Stimulated activated CD8-positive, alpha-beta memory T cell treated with anti-CD3 and anti-CD28 coated beads, Interleukin-15, amount 100 ng/mL, for 48 hours (primary cell): ENCODE measurements at regions not wholly inside any gene's neighbourhood (a gene's known extent, or its start where the extent isn't known, plus 50 kb on each side); places are given as distances from the start of the nearest gene placed in this dataset.

Experiments used
- DNase-seq, 2 donors: peaks; one replicate each; pipeline ENCODE4 v3.0.0-alpha.2; 2020; ENCODE audit warnings: low read depth in 2 of 2

GRCh38 chr11:19336331-19336730, 95.6 kb upstream of the E2F8 start:
- DNase-seq, result no peak

- DNase-seq, result no peak
Measured at GRCh38 chr11:19332476-19332875, 91.7 kb upstream of the E2F8 start.

- DNase-seq, result no peak
Measured at GRCh38 chr11:19330416-19330815, 89.7 kb upstream of the E2F8 start.

- DNase-seq, result no peak
Measured at GRCh38 chr11:19329970-19330369, 89.2 kb upstream of the E2F8 start.

- DNase-seq, result no peak
Measured at GRCh38 chr11:19328586-19329311, 88.0 kb upstream of the E2F8 start.

GRCh38 chr11:19327280-19327679, 86.5 kb upstream of the E2F8 start:
- no peak for DNase-seq

- no peak for DNase-seq
Measured at GRCh38 chr11:19326499-19326898, 85.8 kb upstream of the E2F8 start.

GRCh38 chr11:19323502-19323901, 82.8 kb upstream of the E2F8 start:
- no peak for DNase-seq

GRCh38 chr11:19321351-19321750, 80.6 kb upstream of the E2F8 start:
- DNase-seq, result no peak

GRCh38 chr11:19320827-19321226, 80.1 kb upstream of the E2F8 start:
- DNase-seq, result no peak

GRCh38 chr11:19316434-19316833, 75.7 kb upstream of the E2F8 start:
- DNase-seq, result no peak

GRCh38 chr11:19315511-19315910, 74.8 kb upstream of the E2F8 start:
- DNase-seq, result no peak

GRCh38 chr11:19313140-19313539, 72.4 kb upstream of the E2F8 start:
- DNase-seq, result no peak

- DNase-seq, result peak; percentile 10 to 18
Measured at GRCh38 chr11:19311308-19312030, 70.7 kb upstream of the E2F8 start.

- no peak for DNase-seq
Measured at GRCh38 chr11:19307498-19307897, 66.8 kb upstream of the E2F8 start.

- no peak for DNase-seq
Measured at GRCh38 chr11:19306179-19306944, 65.6 kb upstream of the E2F8 start.

- DNase-seq, result no peak
Measured at GRCh38 chr11:19301361-19301760, 60.6 kb upstream of the E2F8 start.

- DNase-seq, result no peak
Measured at GRCh38 chr11:19294444-19294843, 53.7 kb upstream of the E2F8 start.

- DNase-seq, result no peak
Measured at GRCh38 chr11:19291064-19291463, 50.3 kb upstream of the E2F8 start.
